IMR-90 (cell line): ENCODE measurements at regions not wholly inside any gene's neighbourhood (a gene's known extent, or its start where the extent isn't known, plus 50 kb on each side); places are given as distances from the start of the nearest gene placed in this dataset.

Source experiments
- ATAC-seq: fragments of 200-7000 bp; cut with Tn5 transposase; 2 replicates; pipeline ENCODE4 v1.9.1; 2020; ENCODE audit warnings: low read depth, mild to moderate bottlenecking, moderate library complexity
- BruUV-seq: library from RNA; stranded (reverse); fragments of 400-500 nt; replicated peaks from 2 replicates; lab custom pipeline; 2021; lab: Mats Ljungman, UMichigan
- CTCF ChIA-PET: fragments of 300-600 bp; formaldehyde crosslinking; extraction: SDS; loops from one replicate; lab custom pipeline; 2021; ENCODE audit warnings: antibody characterized with exemption; lab: Yijun Ruan, JAX
- POLR2A ChIA-PET: fragments of 300-600 bp; sonication (Branson Sonifier 250); formaldehyde crosslinking; loops from one replicate; lab custom pipeline; 2022; ENCODE audit warnings: antibody characterized with exemption; ENCODE audit not compliant: unreplicated experiment; lab: Charles Lee
- DNase-seq: peaks from one replicate; pipeline ENCODE4 v3.0.0; 2013
- H2AFZ ChIP-seq: replicated peaks from 2 replicates; pipeline ENCODE3; 2013; ENCODE audit warnings: low read length, mild to moderate bottlenecking; ENCODE audit not compliant: poor library complexity
- H2AK5ac ChIP-seq: 2 replicates; pipeline ENCODE4 v1.6.1; 2013; ENCODE audit warnings: low read depth, low read length, inconsistent platforms
- H2AK9ac ChIP-seq: replicated peaks from 2 replicates; pipeline ENCODE3; 2013; ENCODE audit warnings: mild to moderate bottlenecking, low read depth, low read length, moderate library complexity; ENCODE audit not compliant: poor library complexity
- H2BK120ac ChIP-seq: 2 replicates; pipeline ENCODE4 v1.6.1; 2013; ENCODE audit warnings: low read depth, low read length, inconsistent platforms
- H2BK15ac ChIP-seq: 3 replicates; pipeline ENCODE4 v1.6.1; 2013; ENCODE audit warnings: low read depth, low read length, inconsistent platforms
- H2BK20ac ChIP-seq: 2 replicates; pipeline ENCODE4 v1.6.1; 2013; ENCODE audit warnings: low read depth, mild to moderate bottlenecking, inconsistent platforms, low read length, moderate library complexity
- H2BK5ac ChIP-seq: 2 replicates; pipeline ENCODE4 v1.6.1; 2013; ENCODE audit warnings: mild to moderate bottlenecking, low read depth, low read length, inconsistent platforms; ENCODE audit not compliant: poor library complexity, severe bottlenecking
- H3K14ac ChIP-seq: replicated peaks from 2 replicates; pipeline ENCODE4 v1.6.1; 2013; ENCODE audit warnings: low read depth, low read length, inconsistent platforms
- H3K18ac ChIP-seq: 2 replicates; pipeline ENCODE4 v1.6.1; 2013; ENCODE audit warnings: low read depth, low read length, control low read depth
- H3K23ac ChIP-seq: 2 replicates; pipeline ENCODE4 v1.6.1; 2013; ENCODE audit warnings: low read depth, low read length, inconsistent platforms
- H3K27ac ChIP-seq: 2 replicates; pipeline ENCODE4 v1.5.1; 2013; ENCODE audit warnings: mild to moderate bottlenecking, control low read depth, low read length; ENCODE audit not compliant: insufficient read depth
- H3K27me3 ChIP-seq: 2 replicates; pipeline ENCODE4 v1.6.1; 2013; ENCODE audit warnings: low read length; ENCODE audit not compliant: control insufficient read depth, insufficient read depth
- H3K36me3 ChIP-seq: 2 replicates; pipeline ENCODE4 v1.6.1; 2013; ENCODE audit warnings: low read length, mixed read lengths; ENCODE audit not compliant: control insufficient read depth, insufficient read depth
- H3K4ac ChIP-seq: 2 replicates; pipeline ENCODE4 v1.6.1; 2013; ENCODE audit warnings: low read depth, low read length, inconsistent platforms
- H3K4me1 ChIP-seq: 2 replicates; pipeline ENCODE4 v1.6.1; 2013; ENCODE audit warnings: low read length, mixed read lengths; ENCODE audit not compliant: control insufficient read depth, insufficient read depth
- H3K4me2 ChIP-seq: 2 replicates; pipeline ENCODE4 v1.6.1; 2013; ENCODE audit warnings: low read depth, mild to moderate bottlenecking, control low read depth, low read length, moderate library complexity
- H3K4me3 ChIP-seq: 2 replicates; pipeline ENCODE4 v1.5.1; 2013; ENCODE audit warnings: low read depth, mild to moderate bottlenecking, control low read depth, low read length, moderate library complexity; ENCODE audit not compliant: insufficient read depth
- H3K56ac ChIP-seq: 2 replicates; pipeline ENCODE4 v1.6.1; 2013; ENCODE audit warnings: low read length, inconsistent platforms; ENCODE audit not compliant: insufficient read depth; ENCODE audit errors: extremely low read depth
- H3K79me1 ChIP-seq, 2 experiments: 2 replicates each; pipeline ENCODE4 v1.6.1; 2013; ENCODE audit warnings: low read length in 2 of 2, inconsistent platforms in 1 of 2, low read depth in 1 of 2
- H3K9ac ChIP-seq: 2 replicates; pipeline ENCODE4 v1.6.1; 2013; ENCODE audit warnings: low read depth, low read length, control low read depth
- H3K9me1 ChIP-seq: 2 replicates; pipeline ENCODE4 v1.6.1; 2013; ENCODE audit warnings: low read length, inconsistent platforms; ENCODE audit not compliant: insufficient read depth
- H3K9me3 ChIP-seq: 2 replicates; pipeline ENCODE4 v1.6.1; 2013; ENCODE audit warnings: low read length; ENCODE audit not compliant: control insufficient read depth, insufficient read depth
- H4K20me1 ChIP-seq: 2 replicates; pipeline ENCODE4 v1.6.1; 2013; ENCODE audit warnings: low read length, inconsistent platforms; ENCODE audit not compliant: insufficient read depth
- H4K5ac ChIP-seq: 2 replicates; pipeline ENCODE4 v1.6.1; 2013; ENCODE audit warnings: mild to moderate bottlenecking, low read depth, low read length, control low read depth
- H4K8ac ChIP-seq, 2 experiments: 2 replicates each; pipeline ENCODE4 v1.6.1; 2013; ENCODE audit warnings: low read depth in 2 of 2, low read length in 2 of 2, control low read depth in 1 of 2, inconsistent platforms in 1 of 2
- H4K91ac ChIP-seq: 2 replicates; pipeline ENCODE4 v1.6.1; 2013; ENCODE audit warnings: low read depth, low read length, inconsistent platforms; ENCODE audit not compliant: insufficient read depth
- BHLHE40 ChIP-seq: fragments of 150-350 bp; IDR thresholded peaks from 2 replicates; pipeline ENCODE4 v1.6.1; 2016; ENCODE audit warnings: mild to moderate bottlenecking, low read depth, low read length
- CEBPB ChIP-seq: IDR thresholded peaks from 2 replicates; pipeline ENCODE4 v1.6.1; 2012; ENCODE audit warnings: low read depth, low read length, improper control_type of control experiment
- CHD1 ChIP-seq: IDR thresholded peaks from 2 replicates; pipeline ENCODE4 v1.6.1; 2012; ENCODE audit warnings: low read depth, low read length, improper control_type of control experiment
- CTCF ChIP-seq: conservative IDR thresholded peaks from 2 replicates; pipeline ENCODE4 v1.5.1; 2012; ENCODE audit warnings: mild to moderate bottlenecking, low read depth, low read length, improper control_type of control experiment
- ELK1 ChIP-seq: fragments of 150-350 bp; IDR thresholded peaks from 2 replicates; pipeline ENCODE4 v1.6.1; 2016; ENCODE audit warnings: low read depth, mild to moderate bottlenecking, low read length, moderate library complexity, borderline replicate concordance
- FOS ChIP-seq: fragments of 150-350 bp; IDR thresholded peaks from 2 replicates; pipeline ENCODE4 v1.6.1; 2016; ENCODE audit warnings: low read depth, low read length
- MAFK ChIP-seq: IDR thresholded peaks from 2 replicates; pipeline ENCODE4 v1.6.1; 2012; ENCODE audit warnings: low read depth, low read length, improper control_type of control experiment
- MAZ ChIP-seq: IDR thresholded peaks from 2 replicates; pipeline ENCODE4 v1.6.1; 2012; ENCODE audit warnings: low read depth, mild to moderate bottlenecking, low read length, improper control_type of control experiment, moderate library complexity, borderline replicate concordance
- MXI1 ChIP-seq: IDR thresholded peaks from 2 replicates; pipeline ENCODE4 v1.6.1; 2012; ENCODE audit warnings: low read depth, mild to moderate bottlenecking, low read length, moderate library complexity, borderline replicate concordance
- NFE2L2 ChIP-seq: fragments of 150-350 bp; IDR thresholded peaks from 2 replicates; pipeline ENCODE4 v1.6.1; 2016; ENCODE audit warnings: low read depth, mild to moderate bottlenecking, low read length
- POLR2A ChIP-seq: IDR thresholded peaks from 2 replicates; pipeline ENCODE4 v1.6.1; 2012; ENCODE audit warnings: mild to moderate bottlenecking, low read depth, low read length
- RAD21 ChIP-seq: IDR thresholded peaks from 2 replicates; pipeline ENCODE4 v1.6.1; 2012; ENCODE audit warnings: low read length, improper control_type of control experiment
- RCOR1 ChIP-seq: IDR thresholded peaks from 2 replicates; pipeline ENCODE4 v1.6.1; 2012; ENCODE audit warnings: mild to moderate bottlenecking, low read length, improper control_type of control experiment; ENCODE audit not compliant: insufficient replicate concordance
- RFX5 ChIP-seq: IDR thresholded peaks from 2 replicates; pipeline ENCODE4 v1.8.0; 2012; ENCODE audit warnings: low read depth, mild to moderate bottlenecking, low read length, moderate library complexity
- SMC3 ChIP-seq: fragments of 150-350 bp; IDR thresholded peaks from 2 replicates; pipeline ENCODE4 v1.6.1; 2016; ENCODE audit warnings: low read depth, mild to moderate bottlenecking, antibody characterized with exemption, low read length, moderate library complexity
- USF2 ChIP-seq: fragments of 150-350 bp; IDR thresholded peaks from 2 replicates; pipeline ENCODE4 v1.6.1; 2017; ENCODE audit warnings: mild to moderate bottlenecking, antibody characterized with exemption, low read length, low read depth
- WGBS, 2 experiments: methylation state at CpG; one replicate each; pipeline versions ENCODE4 v1.1.5 to v1.1.7; 2013; ENCODE audit warnings: missing lambda C conversion rate in 2 of 2; ENCODE audit not compliant: insufficient read length in 1 of 2; ENCODE audit errors: extremely low coverage in 2 of 2; 5-methylcytosine and 5-hydroxymethylcytosine counted together
- dilution Hi-C: fragments of 300-500 bp; cut with HindIII; formaldehyde crosslinking; loops from one replicate; pipeline ENCODE4 v1.14.3; 2018; ENCODE audit warnings: low sequenced_read_pairs; ENCODE audit not compliant: unreplicated experiment
- in situ Hi-C: fragments of 300-500 bp; cut with MboI; formaldehyde crosslinking; loops from 3 replicates; pipeline ENCODE4 v1.14.3; 2019; ENCODE audit warnings: low sequenced_read_pairs, inconsistent platforms, mixed read lengths
- intact Hi-C: fragments of 100-400 bp; cut with micrococcal nuclease; formaldehyde crosslinking; loops from 2 replicates; pipeline ENCODE4 v1.10.0; 2022

- Histone ChIP-seq H2AFZ (no peak overlapping the region), H2BK20ac (no peak overlapping the region), H3K23ac (no peak overlapping the region), H3K9me1 (no peaks in the 10 kb centered on the region), H3K56ac (no peak overlapping the region), H2AK5ac (no peak overlapping the region), H3K4me1 (no peaks in the 10 kb centered on the region), H3K9ac (no peak overlapping the region), H3K79me1 (no peaks in the 10 kb centered on the region), H3K9me3 (no peaks in the 10 kb centered on the region), H4K5ac (no peak overlapping the region), H3K36me3 (no peaks in the 10 kb centered on the region), H4K20me1 (no peaks in the 10 kb centered on the region), H2BK5ac (no peak overlapping the region), H4K8ac (no peak overlapping the region), H3K18ac (no peak overlapping the region), H3K4ac (no peak overlapping the region), H3K4me3 (no peak overlapping the region), H3K27ac (no peak overlapping the region), H3K4me2 (no peak overlapping the region), H2BK120ac (no peak overlapping the region), H2BK15ac (0 out of 3 replicates have a peak overlapping the region, but pooled peaks have one; percentile 13), H4K91ac (no peak overlapping the region), H2AK9ac (no peak overlapping the region), H3K14ac (no peak overlapping the region), H3K27me3 (no peaks in the 10 kb centered on the region; the same call in 1 of the 2 replicates)
- no peak for TF ChIP-seq CTCF
- TF ChIP-seq RAD21 = no peak
- TF ChIP-seq RCOR1 = no peak
- TF ChIP-seq SMC3 = no peak
- no peak for TF ChIP-seq CHD1
- TF ChIP-seq USF2 = no peak
- no peak for TF ChIP-seq FOS
- TF ChIP-seq ELK1 = no peak
- TF ChIP-seq MAFK = no peak
- no peak for TF ChIP-seq MAZ
- TF ChIP-seq CEBPB = no peak
- TF ChIP-seq NFE2L2 = no peak
- TF ChIP-seq MXI1 = no peak
- TF ChIP-seq POLR2A = no peak
- no peak for TF ChIP-seq BHLHE40
- no peak for TF ChIP-seq RFX5
- no peak for DNase-seq
- WGBS, 2 experiments = 50% methylated on average over 2 of the region's 3 CpGs; no CpG with 5 or more reads in 1 of the 2 experiments
- ATAC-seq = no peak
- in situ Hi-C loops (no loop called here), dilution Hi-C loops (no loop called here), intact Hi-C loops (no loop called here)
- ChIA-PET CTCF (no interaction called here), POLR2A (no interaction called here)
- BruUV-seq = no TSS peak
Measured at GRCh38 chr3:59698091-59698490, 648.3 kb upstream of the CFAP20DC start.
